Right renal cortex interstitium (tissue), 3 donors: ENCODE measurements at regions not wholly inside any gene's neighbourhood (a gene's known extent, or its start where the extent isn't known, plus 50 kb on each side); places are given as distances from the start of the nearest gene placed in this dataset.

Experiments used
- DNase-seq, 3 donors: peaks; one replicate each; pipeline ENCODE4 v3.0.0-alpha.2; 2013; ENCODE audit warnings: low read depth in 3 of 3, low spot score in 2 of 3

- no peak for DNase-seq
Observed at GRCh38 chr2:60174146-60174545, 379.3 kb downstream of the BCL11A start.

GRCh38 chr2:60172801-60173200 lies 380.7 kb downstream of the BCL11A start:
- DNase-seq, result no peak

GRCh38 chr2:60170272-60170671 lies 383.2 kb downstream of the BCL11A start:
- no peak for DNase-seq

- no peak for DNase-seq
Observed at GRCh38 chr2:60168247-60168646, 385.2 kb downstream of the BCL11A start.

GRCh38 chr2:60167089-60167488 lies 386.4 kb downstream of the BCL11A start:
- DNase-seq, result no peak

GRCh38 chr2:60163691-60164090 lies 389.8 kb downstream of the BCL11A start:
- DNase-seq, result no peak

- no peak for DNase-seq
Observed at GRCh38 chr2:60159519-60159918, 393.9 kb downstream of the BCL11A start.

- no peak for DNase-seq
Observed at GRCh38 chr2:60158262-60158661, 395.2 kb downstream of the BCL11A start.

- no peak for DNase-seq
Observed at GRCh38 chr2:60157283-60157682, 396.2 kb downstream of the BCL11A start.

GRCh38 chr2:60154142-60154541 lies 399.3 kb downstream of the BCL11A start:
- no peak for DNase-seq

GRCh38 chr2:60152226-60152833 lies 401.1 kb downstream of the BCL11A start:
- DNase-seq, result no peak

GRCh38 chr2:60149176-60149575 lies 404.3 kb downstream of the BCL11A start:
- no peak for DNase-seq

- no peak for DNase-seq
Observed at GRCh38 chr2:60148716-60149115, 404.7 kb downstream of the BCL11A start.

- DNase-seq, result no peak
Observed at GRCh38 chr2:60140185-60140584, 413.3 kb downstream of the BCL11A start.

- DNase-seq, result no peak
Observed at GRCh38 chr2:60136913-60137312, 416.5 kb downstream of the BCL11A start.

- no peak for DNase-seq
Observed at GRCh38 chr2:60127191-60127590, 426.3 kb downstream of the BCL11A start.

GRCh38 chr2:60125611-60126426 lies 427.6 kb downstream of the BCL11A start:
- DNase-seq, result no peak

- DNase-seq, result no peak
Observed at GRCh38 chr2:60119778-60120177, 433.7 kb downstream of the BCL11A start.

GRCh38 chr2:60118917-60119316 lies 434.5 kb downstream of the BCL11A start:
- DNase-seq, result no peak

- no peak for DNase-seq
Observed at GRCh38 chr2:60118061-60118460, 435.4 kb downstream of the BCL11A start.

GRCh38 chr2:60116161-60116875 lies 437.1 kb downstream of the BCL11A start:
- no peak for DNase-seq

- no peak for DNase-seq
Observed at GRCh38 chr2:60109744-60110143, 443.7 kb downstream of the BCL11A start.
